Activated CD4-positive, CD25-positive, alpha-beta regulatory T cell treated with anti-CD3 and anti-CD28 coated beads, Interleukin-2, amount 50 U/mL, for 72 hours (primary cell): ENCODE measurements at regions not wholly inside any gene's neighbourhood (a gene's known extent, or its start where the extent isn't known, plus 50 kb on each side); places are given as distances from the start of the nearest gene placed in this dataset.

Experiments used
- DNase-seq: peaks from one replicate; pipeline ENCODE4 v3.0.0; 2021

GRCh38 chr12:127419111-127419510, 847.9 kb upstream of the TMEM132C start:
- DNase-seq, result no peak

- no peak for DNase-seq
Measured at GRCh38 chr12:127421614-127422013, 845.4 kb upstream of the TMEM132C start.

- no peak for DNase-seq
Measured at GRCh38 chr12:127422935-127423566, 843.9 kb upstream of the TMEM132C start.

- DNase-seq, result no peak
Measured at GRCh38 chr12:127425474-127425873, 841.5 kb upstream of the TMEM132C start.

GRCh38 chr12:127428420-127428819, 838.5 kb upstream of the TMEM132C start:
- DNase-seq, result no peak

GRCh38 chr12:127429551-127430285, 837.3 kb upstream of the TMEM132C start:
- no peak for DNase-seq

GRCh38 chr12:127430401-127430800, 836.6 kb upstream of the TMEM132C start:
- no peak for DNase-seq

- DNase-seq, result no peak
Measured at GRCh38 chr12:127431177-127431576, 835.8 kb upstream of the TMEM132C start.

- no peak for DNase-seq
Measured at GRCh38 chr12:127431594-127431993, 835.4 kb upstream of the TMEM132C start.

GRCh38 chr12:127435439-127435838, 831.5 kb upstream of the TMEM132C start:
- no peak for DNase-seq

- DNase-seq, result no peak
Measured at GRCh38 chr12:127438512-127439244, 828.3 kb upstream of the TMEM132C start.

GRCh38 chr12:127445581-127446139, 821.3 kb upstream of the TMEM132C start:
- no peak for DNase-seq

- DNase-seq, result no peak
Measured at GRCh38 chr12:127448906-127449305, 818.1 kb upstream of the TMEM132C start.

- no peak for DNase-seq
Measured at GRCh38 chr12:127450826-127451225, 816.1 kb upstream of the TMEM132C start.

GRCh38 chr12:127455347-127456265, 811.4 kb upstream of the TMEM132C start:
- no peak for DNase-seq

GRCh38 chr12:127457726-127458125, 809.2 kb upstream of the TMEM132C start:
- DNase-seq, result no peak

- no peak for DNase-seq
Measured at GRCh38 chr12:127459166-127459565, 807.8 kb upstream of the TMEM132C start.

- DNase-seq, result no peak
Measured at GRCh38 chr12:127459687-127460086, 807.3 kb upstream of the TMEM132C start.

GRCh38 chr12:127463237-127463636, 803.7 kb upstream of the TMEM132C start:
- DNase-seq, result no peak

- DNase-seq, result no peak
Measured at GRCh38 chr12:127469331-127469730, 797.6 kb upstream of the TMEM132C start.

GRCh38 chr12:127473766-127474165, 793.2 kb upstream of the TMEM132C start:
- DNase-seq, result no peak

- no peak for DNase-seq
Measured at GRCh38 chr12:127479256-127479655, 787.7 kb upstream of the TMEM132C start.
